H1 (cell line): ENCODE measurements at regions not wholly inside any gene's neighbourhood (a gene's known extent, or its start where the extent isn't known, plus 50 kb on each side); places are given as distances from the start of the nearest gene placed in this dataset.

Source experiments
- CTCF ChIA-PET: fragments of 300-600 bp; sonication (Branson Sonifier 250); formaldehyde crosslinking; loops from one replicate; lab custom pipeline; 2021; ENCODE audit not compliant: partially characterized antibody; lab: Charles Lee
- POLR2A ChIA-PET: fragments of 300-600 bp; sonication (Branson Sonifier 250); formaldehyde crosslinking; loops from one replicate; lab custom pipeline; 2021; ENCODE audit warnings: inconsistent platforms; ENCODE audit not compliant: partially characterized antibody; lab: Charles Lee
- DNase-seq, 2 experiments: peaks; one replicate each; pipeline versions ENCODE4 v3.0.0 to v3.0.0-alpha.2; 2010 to 2022; ENCODE audit warnings: low spot score in 2 of 2, low read depth in 1 of 2, mixed read lengths in 1 of 2
- FAIRE-seq: peaks from 2 replicates; lab custom pipeline; 2011; peaks lifted over from hg19 to GRCh38; lab: Jason Lieb, UNC
- H2AFZ ChIP-seq: 2 replicates; pipeline ENCODE4 v1.8.1; 2012; ENCODE audit warnings: low read length, inconsistent platforms
- H2AK5ac ChIP-seq: 2 replicates; pipeline ENCODE4 v1.6.1; 2013; ENCODE audit warnings: low read depth, low read length
- H2BK120ac ChIP-seq: replicated peaks from 2 replicates; pipeline ENCODE3; 2013; ENCODE audit warnings: low read depth, low read length, inconsistent platforms
- H2BK12ac ChIP-seq: 2 replicates; pipeline ENCODE4 v1.6.1; 2013; ENCODE audit warnings: low read depth, low read length
- H2BK15ac ChIP-seq: 2 replicates; pipeline ENCODE4 v1.6.1; 2013; ENCODE audit warnings: low read length
- H2BK20ac ChIP-seq: 2 replicates; pipeline ENCODE4 v1.6.1; 2013; ENCODE audit warnings: low read length
- H2BK5ac ChIP-seq: 2 replicates; pipeline ENCODE4 v1.6.1; 2013; ENCODE audit warnings: low read depth, low read length
- H3K14ac ChIP-seq: 2 replicates; pipeline ENCODE4 v1.6.1; 2013; ENCODE audit warnings: inconsistent platforms; ENCODE audit not compliant: insufficient read length
- H3K18ac ChIP-seq: 2 replicates; pipeline ENCODE4 v1.6.1; 2013; ENCODE audit warnings: low read length; ENCODE audit errors: extremely low read depth
- H3K23ac ChIP-seq: 2 replicates; pipeline ENCODE4 v1.6.1; 2013; ENCODE audit warnings: inconsistent platforms; ENCODE audit not compliant: insufficient read length
- H3K23me2 ChIP-seq: 2 replicates; pipeline ENCODE4 v1.6.1; 2013; ENCODE audit warnings: low read depth, low read length
- H3K27ac ChIP-seq: 2 replicates; pipeline ENCODE4 v1.6.1; 2011; ENCODE audit warnings: low read depth, low read length, inconsistent platforms
- H3K27me3 ChIP-seq, 4 experiments: replicated peaks in 1 of 4; 1 replicate in 1 of 4; 2 replicates in 3 of 4; pipeline versions ENCODE4 v1.6.1 to v1.8.1; 2011 to 2013; ENCODE audit warnings: low read length in 3 of 4, mild to moderate bottlenecking in 3 of 4, inconsistent platforms in 2 of 4, mixed read lengths in 2 of 4, moderate library complexity in 1 of 4; ENCODE audit not compliant: control insufficient read depth in 3 of 4, insufficient read depth in 3 of 4; ENCODE audit errors: extremely low read depth in 1 of 4
- H3K36me3 ChIP-seq, 4 experiments: 2 replicates each; pipeline versions ENCODE4 v1.6.1 to v1.8.1; 2011 to 2013; ENCODE audit warnings: mild to moderate bottlenecking in 4 of 4, low read length in 3 of 4, moderate library complexity in 2 of 4, control low read depth in 1 of 4, inconsistent platforms in 1 of 4; ENCODE audit not compliant: insufficient read depth in 4 of 4, control insufficient read depth in 2 of 4
- H3K4ac ChIP-seq: replicated peaks from 2 replicates; pipeline ENCODE3; 2013; ENCODE audit warnings: low read length, low read depth, mixed read lengths, inconsistent platforms; ENCODE audit not compliant: insufficient read length
- H3K4me1 ChIP-seq, 4 experiments: replicated peaks in 1 of 4; 1 replicate in 1 of 4; 2 replicates in 3 of 4; pipeline versions ENCODE4 v1.6.1 to v1.8.1; 2011 to 2013; ENCODE audit warnings: low read length in 3 of 4, inconsistent platforms in 2 of 4, mixed read lengths in 1 of 4; ENCODE audit not compliant: insufficient read depth in 4 of 4, control insufficient read depth in 3 of 4
- H3K4me2 ChIP-seq, 2 experiments: 2 replicates each; pipeline versions ENCODE4 v1.6.1 to v1.8.1; 2011 to 2013; ENCODE audit warnings: low read depth in 2 of 2, low read length in 2 of 2, control low read depth in 1 of 2, inconsistent platforms in 1 of 2, mild to moderate bottlenecking in 1 of 2; ENCODE audit not compliant: insufficient read depth in 1 of 2
- H3K4me3 ChIP-seq, 4 experiments: fragments of 200-600, 300-600 bp in 1 of 4; sonication (generic), shearing (Covaris generic), sonication (Bioruptor Twin) in 1 of 4; 2 replicates each; pipeline versions ENCODE4 v1.5.1 to v1.8.1; 2011 to 2016; ENCODE audit warnings: low read length in 4 of 4, low read depth in 3 of 4, control low read depth in 2 of 4, inconsistent platforms in 2 of 4, mild to moderate bottlenecking in 2 of 4, mixed read lengths in 1 of 4, moderate library complexity in 1 of 4; ENCODE audit not compliant: insufficient read depth in 2 of 4; ENCODE audit errors: extremely low read depth in 1 of 4
- H3K56ac ChIP-seq: replicated peaks from 2 replicates; pipeline ENCODE3; 2013; ENCODE audit warnings: low read depth, mild to moderate bottlenecking, mixed read lengths, low read length, inconsistent platforms; ENCODE audit not compliant: insufficient read length
- H3K79me1 ChIP-seq: 2 replicates; pipeline ENCODE4 v1.6.1; 2013; ENCODE audit warnings: low read depth, low read length, control low read depth
- H3K79me2 ChIP-seq, 2 experiments: 2 replicates each; pipeline versions ENCODE4 v1.6.1 to v1.8.1; 2012 to 2013; ENCODE audit warnings: low read length in 2 of 2, mild to moderate bottlenecking in 2 of 2, inconsistent platforms in 1 of 2; ENCODE audit not compliant: insufficient read depth in 2 of 2, control insufficient read depth in 1 of 2
- H3K9ac ChIP-seq, 4 experiments: replicated peaks in 1 of 4; 1 replicate in 1 of 4; 2 replicates in 3 of 4; pipeline versions ENCODE4 v1.6.1 to v1.8.1; 2011 to 2013; ENCODE audit warnings: low read depth in 3 of 4, low read length in 3 of 4, control low read depth in 2 of 4, mild to moderate bottlenecking in 2 of 4, moderate library complexity in 2 of 4, inconsistent platforms in 1 of 4; ENCODE audit errors: extremely low read depth in 1 of 4
- H3K9me3 ChIP-seq, 2 experiments: 2 replicates each; pipeline versions ENCODE4 v1.6.1 to v1.8.1; 2012 to 2013; ENCODE audit warnings: mild to moderate bottlenecking in 2 of 2, moderate library complexity in 2 of 2, control low read depth in 1 of 2, inconsistent platforms in 1 of 2, low read depth in 1 of 2, low read length in 1 of 2, mixed read lengths in 1 of 2; ENCODE audit not compliant: insufficient read depth in 2 of 2
- H4K20me1 ChIP-seq, 2 experiments: replicated peaks in 1 of 2; 2 replicates each; pipeline versions ENCODE3 to v1.8.1; 2011 to 2013; ENCODE audit warnings: inconsistent platforms in 2 of 2, low read length in 2 of 2, mild to moderate bottlenecking in 1 of 2; ENCODE audit not compliant: insufficient read depth in 2 of 2, control insufficient read depth in 1 of 2
- H4K5ac ChIP-seq: 2 replicates; pipeline ENCODE4 v1.6.1; 2013; ENCODE audit warnings: low read length, low read depth, mixed read lengths, inconsistent platforms; ENCODE audit not compliant: insufficient read length
- H4K8ac ChIP-seq: 2 replicates; pipeline ENCODE4 v1.8.0; 2013; ENCODE audit warnings: mild to moderate bottlenecking, moderate library complexity, low read length, inconsistent platforms; ENCODE audit not compliant: insufficient read depth; ENCODE audit errors: extremely low read depth
- H4K91ac ChIP-seq: replicated peaks from 2 replicates; pipeline ENCODE3; 2013; ENCODE audit warnings: low read length, mixed read lengths, inconsistent platforms; ENCODE audit not compliant: insufficient read length
- BACH1 ChIP-seq: IDR thresholded peaks from 2 replicates; pipeline ENCODE4 v1.6.1; 2012; ENCODE audit warnings: low read length, improper control_type of control experiment
- BRCA1 ChIP-seq: IDR thresholded peaks from 2 replicates; pipeline ENCODE4 v1.6.1; 2012; ENCODE audit warnings: low read depth, low read length, improper control_type of control experiment
- EZH2 ChIP-seq: fragments of 200-600 bp; sonication (generic); IDR thresholded peaks from 2 replicates; pipeline ENCODE4 v1.7.1; 2012; ENCODE audit warnings: low read depth, mild to moderate bottlenecking, moderate library complexity, low read length, inconsistent platforms; ENCODE audit not compliant: severe bottlenecking
- ZNF274 ChIP-seq: IDR thresholded peaks from 2 replicates; pipeline ENCODE4 v1.7.0; 2012; ENCODE audit warnings: low read length, borderline replicate concordance; ENCODE audit errors: extremely low read depth
- WGBS, 2 experiments: shearing (Covaris generic) in 1 of 2; methylation state at CpG; one replicate each; pipeline versions ENCODE4 v1.1.6 to v1.1.7; 2013 to 2015; ENCODE audit warnings: low lambda C conversion rate in 2 of 2, mixed read lengths in 2 of 2, inconsistent platforms in 1 of 2, low coverage in 1 of 2, missing lambda C conversion rate in 1 of 2; ENCODE audit not compliant: insufficient replicate concordance in 2 of 2, insufficient coverage in 1 of 2, insufficient read length in 1 of 2; ENCODE audit errors: extremely low coverage in 1 of 2, missing lambda C conversion rate in 1 of 2; 5-methylcytosine and 5-hydroxymethylcytosine counted together
- TF ChIP-seq, protein P1 (sequence below): IDR thresholded peaks from 2 replicates; pipeline ENCODE4 v1.6.1; 2012; ENCODE audit warnings: inconsistent platforms

- no peak overlapping the region for H3K14ac ChIP-seq
- H4K91ac ChIP-seq, result no peak overlapping the region
- H2BK15ac ChIP-seq, result no peak overlapping the region
- H3K79me1 ChIP-seq, result no peaks in the 10 kb centered on the region
- no peak overlapping the region for H3K4ac ChIP-seq
- no peak overlapping the region for H3K23ac ChIP-seq
- H3K23me2 ChIP-seq, result no peaks in the 10 kb centered on the region
- no peaks in the 10 kb centered on the region for H3K4me1 ChIP-seq
- H3K27me3 ChIP-seq, result no peaks in the 10 kb centered on the region
- no peaks in the 10 kb centered on the region for H3K9me3 ChIP-seq
- no peak overlapping the region for H3K4me3 ChIP-seq
- no peak overlapping the region for H4K8ac ChIP-seq
- no peak overlapping the region for H3K9ac ChIP-seq
- 86% methylated on average over 1 of the region's 1 CpG; no CpG with 5 or more reads in 1 of the 2 experiments for WGBS, 2 experiments
- no peak overlapping the region for H2BK5ac ChIP-seq
- H3K36me3 ChIP-seq, result no peaks in the 10 kb centered on the region
- no peak overlapping the region for H3K4me2 ChIP-seq
- no peak overlapping the region for H3K27ac ChIP-seq
- no peaks in the 10 kb centered on the region for H3K79me2 ChIP-seq
- no peak overlapping the region for H2BK12ac ChIP-seq
- CTCF ChIA-PET, result no interaction called here
- H4K20me1 ChIP-seq, result no peaks in the 10 kb centered on the region
- no peak for DNase-seq
- FAIRE-seq, result no peak
- no peak overlapping the region for H4K5ac ChIP-seq
- no peak overlapping the region for H2BK20ac ChIP-seq
- H2AK5ac ChIP-seq, result no peak overlapping the region
- no peak overlapping the region for H2AFZ ChIP-seq
- TF ChIP-seq EZH2 (no peak), BACH1 (no peak), ZNF274 (no peak), BRCA1 (no peak)
- TF ChIP-seq, protein P1, sequence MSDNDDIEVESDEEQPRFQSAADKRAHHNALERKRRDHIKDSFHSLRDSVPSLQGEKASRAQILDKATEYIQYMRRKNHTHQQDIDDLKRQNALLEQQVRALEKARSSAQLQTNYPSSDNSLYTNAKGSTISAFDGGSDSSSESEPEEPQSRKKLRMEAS, result no peak
- TF ChIP-seq, all 59 proteins: peak for 0
- Histone ChIP-seq H3K18ac (no peak overlapping the region), H2BK120ac (no peak overlapping the region), H3K56ac (no peak overlapping the region)
- POLR2A ChIA-PET, result no interaction called here
Measured at GRCh38 chr12:70190262-70191010, 52.8 kb upstream of the CNOT2 start.
